Heart left ventricle (tissue), 16 donors: ENCODE measurements at regions not wholly inside any gene's neighbourhood (a gene's known extent, or its start where the extent isn't known, plus 50 kb on each side); places are given as distances from the start of the nearest gene placed in this dataset.

ENCODE experiments used
- ATAC-seq, 4 donors: fragments of 200-7000 bp; cut with Tn5 transposase; one replicate each; pipeline ENCODE4 v1.9.1; 2020 to 2022; ENCODE audit warnings: moderate library complexity in 4 of 4, mild to moderate bottlenecking in 3 of 4, moderate number of reproducible peaks in 1 of 4
- DNase-seq, 5 donors: peaks; one replicate each; pipeline ENCODE4 v3.0.0-alpha.2; 2020
- H3K27ac ChIP-seq, 12 donors: fragments of 200-600 bp; sonication (generic) in 4 of 12; one replicate each; pipeline versions ENCODE4 v1.5.0 to v1.8.0; 2016 to 2022; ENCODE audit warnings: mild to moderate bottlenecking in 2 of 12
- H3K27me3 ChIP-seq, 9 donors: fragments of 200-600 bp; sonication (generic) in 2 of 9; one replicate each; pipeline versions ENCODE4 v1.5.1 to v1.8.0; 2016 to 2022; ENCODE audit warnings: mild to moderate bottlenecking in 3 of 9
- H3K36me3 ChIP-seq, 9 donors: fragments of 200-600 bp; sonication (generic) in 2 of 9; one replicate each; pipeline versions ENCODE4 v1.5.0 to v1.8.0; 2018 to 2022; ENCODE audit warnings: mild to moderate bottlenecking in 2 of 9
- H3K4me1 ChIP-seq, 12 donors: fragments of 200-600 bp; sonication (generic) in 4 of 12; one replicate each; pipeline versions ENCODE4 v1.5.0 to v1.8.0; 2016 to 2022; ENCODE audit warnings: mild to moderate bottlenecking in 3 of 12
- H3K4me3 ChIP-seq, 12 donors: fragments of 200-600 bp; sonication (generic) in 4 of 12; one replicate each; pipeline versions ENCODE4 v1.5.0 to v1.8.0; 2017 to 2022; ENCODE audit warnings: mild to moderate bottlenecking in 9 of 12, moderate library complexity in 4 of 12
- H3K9me3 ChIP-seq, 12 donors: fragments of 200-600 bp; sonication (generic) in 4 of 12; one replicate each; pipeline versions ENCODE4 v1.5.0 to v1.8.0; 2016 to 2022; ENCODE audit warnings: mild to moderate bottlenecking in 1 of 12
- CTCF ChIP-seq, 12 donors: fragments of 200-600 bp; sonication (generic) in 4 of 12; IDR thresholded peaks; one replicate each; pipeline versions ENCODE4 v1.5.0 to v1.8.0; 2018 to 2022; ENCODE audit warnings: antibody characterized with exemption in 12 of 12, mild to moderate bottlenecking in 5 of 12
- POLR2A ChIP-seq, 2 donors: fragments of 450-650 bp; IDR thresholded peaks; one replicate each; pipeline ENCODE4 v1.6.1; 2017; ENCODE audit warnings: antibody characterized with exemption in 2 of 2, mild to moderate bottlenecking in 2 of 2, moderate library complexity in 2 of 2
- WGBS, 4 donors: extraction: QIAGEN DNeasy Blood & Tissue Kit in 2 of 4; methylation state at CpG; one replicate each; pipeline versions ENCODE4 v1.1.5 to v1.1.7; 2013 to 2018; 5-methylcytosine and 5-hydroxymethylcytosine counted together
- intact Hi-C, 10 donors: fragments of 100-400 bp; cut with DNase I; formaldehyde crosslinking; loops; one replicate each; pipeline versions ENCODE4 v1.11.1 to v1.14.2; 2022
- donor health status: ischemic (EF 13 %, LVEDD 7.1; RV severe dilation, severe dysfunction).
- donor health status: healthy with polysubstance abuse.
- donor health status: DM: no; HTN: yes; CAD: no.
- donor health status: DM: no; HTN: no; CAD: no.
- donor health status: ischemic (EF 25% LVEDD 6.9; RV normal size, moderate dysfunction).
- donor health status: ischemic (EF 25% LVEDD 5.7; RV mildly dilated, moderate dysfunction).
- donor health status: healthy.
- donor health status: DM: yes; HTN: yes; CAD: no.
- donor health status: ischemic (EF 35%, LVEDD 5.7; RV mildly dilated, moderate dysfunction).
- donor health status: nonischemic (EF 11% LVEDD 7.7; RV severe dilation, severe dysfunction).
- donor health status: DM: yes; HTN: yes; CAD: no.
- donor health status: PGD.
- donor health status: ischemic (EF 29% LVEDD 5.4; RV normal size, mild dysfunction).
- donor health status: nonischemic (EF 23%, LVEDD 6.1; RV moderate dilation, normal function).

GRCh38 chr11:109553284-109553683 is 131.3 kb downstream of the C11orf87 start:
- no peak overlapping the region for H3K27ac ChIP-seq
- no peaks in the 10 kb centered on the region for H3K27me3 ChIP-seq
- no peak overlapping the region for H3K4me3 ChIP-seq
- no peak for DNase-seq
- no peak for ATAC-seq
- H3K4me1 ChIP-seq, result no peaks in the 10 kb centered on the region
- peaks cover 0 to 10% (median 2%) of the 10 kb centered on the region in 12 donors for H3K9me3 ChIP-seq
- intact Hi-C loops, result no loop called here
- H3K36me3 ChIP-seq, result no peaks in the 10 kb centered on the region
- 91 to 97% (median 92%) methylated on average over 1 of the region's 1 CpG for WGBS, 4 donors
- TF ChIP-seq POLR2A (IDR thresholded peaks at IDR 0.05) (no peak), CTCF (IDR thresholded peaks at IDR 0.05) (no peak)

DNA sequence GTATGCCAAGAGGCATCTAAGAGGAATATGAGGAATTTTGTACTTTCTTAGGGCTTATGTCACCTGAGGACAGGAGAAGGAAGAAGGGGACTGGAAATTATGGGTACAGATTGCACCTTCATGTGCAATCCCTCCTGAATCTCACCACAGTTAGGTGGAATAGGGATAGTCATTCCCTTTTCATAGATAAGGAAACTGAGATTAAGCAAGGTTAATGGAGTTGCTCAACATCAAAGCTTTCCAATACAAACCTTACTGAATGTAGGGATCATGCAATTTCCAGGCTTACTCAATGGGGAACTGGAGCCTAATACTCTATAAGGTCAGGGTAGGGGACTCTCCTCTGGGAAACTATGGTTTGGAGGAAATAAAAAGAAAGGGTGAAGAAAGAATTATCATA is 133.0 kb downstream of the C11orf87 start:
- no peaks in the 10 kb centered on the region for H3K36me3 ChIP-seq
- TF ChIP-seq POLR2A (IDR thresholded peaks at IDR 0.05), result no peak
- TF ChIP-seq CTCF (IDR thresholded peaks at IDR 0.05), result no peak
- H3K4me3 ChIP-seq, result no peak overlapping the region
- H3K4me1 ChIP-seq, result no peaks in the 10 kb centered on the region
- ATAC-seq (no peak), DNase-seq (no peak)
- no peaks in the 10 kb centered on the region for H3K27me3 ChIP-seq
- no peak overlapping the region for H3K27ac ChIP-seq
- H3K9me3 ChIP-seq, result peaks cover 0 to 16% (median 5%) of the 10 kb centered on the region in 12 donors
- intact Hi-C loops, result no loop called here

DNA sequence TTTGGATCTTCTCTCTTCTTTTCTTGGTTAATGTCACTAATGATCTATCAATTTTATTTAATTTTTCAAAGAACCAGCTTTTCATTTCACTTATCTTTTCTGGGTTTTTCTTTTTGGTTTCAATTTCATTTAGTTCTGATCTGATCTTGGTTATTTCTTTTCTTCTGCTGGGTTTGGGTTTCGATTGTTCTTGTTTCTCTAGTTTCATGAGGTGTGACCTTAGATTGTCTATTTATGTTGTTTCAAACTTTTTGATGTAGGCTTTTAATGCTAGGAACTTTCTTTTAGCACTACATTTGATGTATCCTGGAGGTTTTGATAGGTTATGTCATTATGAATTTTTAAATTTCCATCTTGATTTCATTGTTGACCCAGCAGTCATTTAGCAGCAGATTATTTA is 142.3 kb downstream of the C11orf87 start:
- DNase-seq (no peak), ATAC-seq (no peak)
- Histone ChIP-seq H3K27ac (no peak overlapping the region), H3K36me3 (no peaks in the 10 kb centered on the region), H3K27me3 (no peaks in the 10 kb centered on the region), H3K9me3 (peaks cover 0 to 25% (median 2%) of the 10 kb centered on the region in 12 donors), H3K4me1 (no peaks in the 10 kb centered on the region), H3K4me3 (no peak overlapping the region)
- intact Hi-C loops, result no loop called here
- TF ChIP-seq POLR2A (IDR thresholded peaks at IDR 0.05) (no peak), CTCF (IDR thresholded peaks at IDR 0.05) (no peak)
- 76 to 89% (median 80%) methylated on average over 1 of the region's 1 CpG for WGBS, 4 donors

DNA sequence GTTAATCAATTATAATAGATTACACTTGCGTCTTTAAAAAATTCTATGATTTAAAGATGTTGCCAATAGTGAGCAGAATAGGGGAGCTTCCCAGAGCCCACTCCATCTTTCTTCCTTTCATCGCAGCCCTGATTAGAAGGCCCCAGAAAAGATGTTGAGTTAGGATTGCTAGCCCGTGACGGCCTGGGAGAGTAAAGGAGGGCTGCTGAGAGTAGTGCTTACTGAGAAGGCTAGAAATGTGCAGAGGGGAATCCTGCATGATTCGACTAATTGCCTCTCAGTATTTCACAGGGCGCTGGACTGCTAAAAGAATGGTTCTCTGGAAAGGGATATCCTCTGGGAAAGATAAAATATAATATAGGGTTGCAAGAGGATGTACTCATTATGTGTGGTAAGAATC is 160.5 kb downstream of the C11orf87 start:
- no peaks in the 10 kb centered on the region for H3K4me1 ChIP-seq
- intact Hi-C loops, result no loop called here
- no peaks in the 10 kb centered on the region for H3K36me3 ChIP-seq
- ATAC-seq, result no peak
- H3K9me3 ChIP-seq, result peaks cover 0 to 4% (median 0%) of the 10 kb centered on the region in 12 donors
- H3K27me3 ChIP-seq, result no peaks in the 10 kb centered on the region
- no peak overlapping the region for H3K27ac ChIP-seq
- H3K4me3 ChIP-seq, result no peak overlapping the region
- no peak for DNase-seq
- 71 to 82% (median 77%) methylated on average over 6 of the region's 6 CpGs for WGBS, 4 donors
- no peak for TF ChIP-seq POLR2A (IDR thresholded peaks at IDR 0.05)
- no peak for TF ChIP-seq CTCF (IDR thresholded peaks at IDR 0.05)
